GM18517 (cell line): ENCODE measurements at regions not wholly inside any gene's neighbourhood (a gene's known extent, or its start where the extent isn't known, plus 50 kb on each side); places are given as distances from the start of the nearest gene placed in this dataset.
"Not testable (repeated sequence)": the region's sequence is repeated elsewhere in the genome, so short reads cannot be mapped to it uniquely, and the experiment has no call there.

ENCODE experiments used
- ATAC-seq: cut with Tn5 transposase; IDR thresholded peaks from one replicate; pipeline ENCODE4 v1.9.1; 2021; ENCODE audit warnings: mild to moderate bottlenecking, moderate library complexity; ENCODE audit not compliant: unreplicated experiment

- no peak for ATAC-seq
These were observed 306.8 kb upstream of the ERCC4 start for GRCh38 chr16:13613165-13613564.

- ATAC-seq = no peak
These were observed 298.3 kb upstream of the ERCC4 start for GRCh38 chr16:13621639-13622038.

GRCh38 chr16:13628156-13628555, 291.8 kb upstream of the ERCC4 start:
- ATAC-seq = no peak

GRCh38 chr16:13629704-13630103, 290.2 kb upstream of the ERCC4 start:
- no peak for ATAC-seq

GRCh38 chr16:13630374-13630773, 289.6 kb upstream of the ERCC4 start:
- no peak for ATAC-seq

GRCh38 chr16:13631213-13631767, 288.7 kb upstream of the ERCC4 start:
- no peak for ATAC-seq

GRCh38 chr16:13631916-13632315, 288.0 kb upstream of the ERCC4 start:
- no peak for ATAC-seq

- not testable (repeated sequence) for ATAC-seq
These were observed 287.4 kb upstream of the ERCC4 start for GRCh38 chr16:13632504-13632903.

- no peak for ATAC-seq
These were observed 286.5 kb upstream of the ERCC4 start for GRCh38 chr16:13633391-13633861.

GRCh38 chr16:13634253-13634652, 285.7 kb upstream of the ERCC4 start:
- ATAC-seq = no peak

GRCh38 chr16:13634959-13635358, 285.0 kb upstream of the ERCC4 start:
- ATAC-seq = no peak

GRCh38 chr16:13638218-13638617, 281.7 kb upstream of the ERCC4 start:
- ATAC-seq = no peak

GRCh38 chr16:13643412-13643811, 276.5 kb upstream of the ERCC4 start:
- ATAC-seq = no peak

- no peak for ATAC-seq
These were observed 274.2 kb upstream of the ERCC4 start for GRCh38 chr16:13645601-13646245.

- no peak for ATAC-seq
These were observed 259.1 kb upstream of the ERCC4 start for GRCh38 chr16:13660807-13661206.

GRCh38 chr16:13665876-13666275, 254.1 kb upstream of the ERCC4 start:
- ATAC-seq = no peak

GRCh38 chr16:13672196-13672595, 247.8 kb upstream of the ERCC4 start:
- no peak for ATAC-seq

GRCh38 chr16:13680021-13680889, 239.7 kb upstream of the ERCC4 start:
- ATAC-seq = no peak

- ATAC-seq = no peak
These were observed 235.0 kb upstream of the ERCC4 start for GRCh38 chr16:13684819-13685563.

GRCh38 chr16:13696017-13696416, 223.9 kb upstream of the ERCC4 start:
- no peak for ATAC-seq

- no peak for ATAC-seq
These were observed 222.9 kb upstream of the ERCC4 start for GRCh38 chr16:13697013-13697412.
